ENCODE measurements at regions not wholly inside any gene's neighbourhood (a gene's known extent, or its start where the extent isn't known, plus 50 kb on each side); places are given as distances from the start of the nearest gene placed in this dataset.
"Not testable (repeated sequence)": the region's sequence is repeated elsewhere in the genome, so short reads cannot be mapped to it uniquely, and the experiment has no call there.

DNA sequence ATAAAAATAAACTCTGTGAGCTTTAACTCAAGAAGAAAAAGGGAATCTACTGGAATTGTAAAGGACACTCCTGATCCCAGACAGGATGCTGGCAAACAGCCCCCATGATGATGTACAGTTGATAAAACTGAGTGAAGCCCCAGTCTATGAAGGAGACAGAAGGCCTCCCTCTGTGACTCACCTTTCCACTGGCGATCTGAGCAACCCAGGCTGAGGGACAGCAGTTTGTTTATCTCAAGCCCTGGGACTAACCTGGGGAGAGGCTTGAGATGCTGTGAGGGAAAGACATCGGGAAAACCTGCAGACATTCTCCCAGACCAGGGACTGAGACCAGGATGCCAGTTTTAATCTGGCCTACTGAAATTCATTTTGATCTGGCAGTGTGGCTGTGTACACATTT is 104.5 kb upstream of the CDH2 start:
- DNase-seq (ENCODE audit: low spot score): no peak
- TF ChIP-seq, protein P1, sequence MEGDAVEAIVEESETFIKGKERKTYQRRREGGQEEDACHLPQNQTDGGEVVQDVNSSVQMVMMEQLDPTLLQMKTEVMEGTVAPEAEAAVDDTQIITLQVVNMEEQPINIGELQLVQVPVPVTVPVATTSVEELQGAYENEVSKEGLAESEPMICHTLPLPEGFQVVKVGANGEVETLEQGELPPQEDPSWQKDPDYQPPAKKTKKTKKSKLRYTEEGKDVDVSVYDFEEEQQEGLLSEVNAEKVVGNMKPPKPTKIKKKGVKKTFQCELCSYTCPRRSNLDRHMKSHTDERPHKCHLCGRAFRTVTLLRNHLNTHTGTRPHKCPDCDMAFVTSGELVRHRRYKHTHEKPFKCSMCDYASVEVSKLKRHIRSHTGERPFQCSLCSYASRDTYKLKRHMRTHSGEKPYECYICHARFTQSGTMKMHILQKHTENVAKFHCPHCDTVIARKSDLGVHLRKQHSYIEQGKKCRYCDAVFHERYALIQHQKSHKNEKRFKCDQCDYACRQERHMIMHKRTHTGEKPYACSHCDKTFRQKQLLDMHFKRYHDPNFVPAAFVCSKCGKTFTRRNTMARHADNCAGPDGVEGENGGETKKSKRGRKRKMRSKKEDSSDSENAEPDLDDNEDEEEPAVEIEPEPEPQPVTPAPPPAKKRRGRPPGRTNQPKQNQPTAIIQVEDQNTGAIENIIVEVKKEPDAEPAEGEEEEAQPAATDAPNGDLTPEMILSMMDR (IDR thresholded peaks at IDR 0.05; ENCODE audit: borderline replicate concordance, control extremely low read depth, extremely low read depth, insufficient read depth, missing control alignments): no peak
- in situ Hi-C loops (cut with MboI; ENCODE audit: low sequenced_read_pairs, unreplicated experiment): no loop called here

DNA sequence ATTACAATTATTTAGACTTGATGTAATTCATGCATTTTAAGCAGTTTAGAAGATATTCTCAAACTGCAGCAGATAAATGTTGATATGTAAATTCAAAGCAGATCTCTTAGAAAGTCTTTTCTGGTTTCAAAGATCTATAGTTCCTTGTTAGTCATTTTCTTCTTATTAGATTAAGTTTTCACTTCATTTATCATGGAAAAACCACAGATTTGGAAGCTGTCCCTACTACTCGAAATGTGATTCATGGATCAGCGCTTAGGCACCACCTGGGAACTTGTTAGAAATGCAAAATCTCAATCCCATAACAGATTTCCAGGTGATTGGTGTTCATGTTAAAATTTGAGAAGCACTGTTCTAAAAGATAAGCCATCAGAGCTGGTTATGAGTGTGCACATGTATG is 92.8 kb upstream of the CDH2 start:
- DNase-seq (ENCODE audit: low spot score): no peak
- in situ Hi-C loops (cut with MboI; ENCODE audit: low sequenced_read_pairs, unreplicated experiment): no loop called here
- TF ChIP-seq, protein P1 (IDR thresholded peaks at IDR 0.05; ENCODE audit: borderline replicate concordance, control extremely low read depth, extremely low read depth, insufficient read depth, missing control alignments): no peak

DNA sequence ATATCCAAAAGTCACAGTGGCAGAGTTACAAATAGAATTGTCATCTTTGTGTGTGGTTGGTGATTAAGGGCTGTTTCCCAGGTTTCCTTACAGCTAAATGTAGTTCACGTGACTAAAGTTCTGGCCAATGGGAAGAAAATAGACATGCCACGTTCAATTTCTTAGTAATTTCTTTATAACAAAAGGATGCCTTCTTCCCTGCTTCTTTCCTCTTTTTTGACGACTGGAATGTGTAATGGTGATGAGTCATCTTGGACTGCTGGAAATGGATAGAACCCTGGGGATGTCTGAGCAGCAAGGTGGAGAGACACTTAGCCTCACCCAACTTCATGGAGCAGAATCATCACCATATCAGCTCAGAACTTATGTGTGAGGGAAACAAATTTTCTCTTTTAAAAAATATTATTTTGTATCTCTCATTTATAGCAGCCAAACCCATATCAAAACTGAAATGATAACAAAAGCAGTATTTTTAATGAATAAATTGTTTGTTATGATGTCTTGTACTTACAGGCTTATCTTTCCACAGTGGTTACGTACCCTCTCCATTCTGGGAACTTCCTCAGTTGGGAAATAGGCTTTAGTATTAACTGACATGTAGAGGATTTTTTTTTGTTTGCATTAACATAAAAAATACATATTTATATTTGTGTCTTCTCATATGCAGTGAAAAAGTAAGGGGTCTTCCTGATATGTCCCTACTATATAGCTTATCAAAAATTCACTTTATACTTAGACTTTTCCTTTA is 91.1 kb upstream of the CDH2 start:
- TF ChIP-seq, protein P1 (IDR thresholded peaks at IDR 0.05; ENCODE audit: borderline replicate concordance, control extremely low read depth, extremely low read depth, insufficient read depth, missing control alignments): no peak
- no peak for DNase-seq (ENCODE audit: low spot score)
- in situ Hi-C loops (cut with MboI; ENCODE audit: low sequenced_read_pairs, unreplicated experiment): no loop called here

DNA sequence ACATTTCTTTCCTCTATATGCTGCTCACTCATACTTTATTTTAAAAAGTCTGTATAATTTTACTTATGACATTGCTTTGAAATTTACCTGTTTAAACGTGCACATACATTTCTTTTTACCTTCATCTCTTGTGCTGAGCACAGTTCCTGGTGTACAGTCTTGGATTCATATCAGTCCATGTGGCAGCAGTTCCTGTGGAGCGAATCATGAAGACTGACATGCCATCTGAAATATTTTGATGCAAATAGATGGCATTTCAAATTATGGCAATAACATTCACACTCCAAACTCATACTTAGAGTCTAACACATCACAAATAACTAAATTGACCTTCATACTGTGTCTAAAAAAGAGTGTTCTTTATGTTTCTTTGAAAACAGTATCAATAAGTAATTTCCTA is 90.3 kb upstream of the CDH2 start:
- TF ChIP-seq, protein P1 (IDR thresholded peaks at IDR 0.05; ENCODE audit: borderline replicate concordance, control extremely low read depth, extremely low read depth, insufficient read depth, missing control alignments): no peak
- no peak for DNase-seq (ENCODE audit: low spot score)
- in situ Hi-C loops (cut with MboI; ENCODE audit: low sequenced_read_pairs, unreplicated experiment): no loop called here

DNA sequence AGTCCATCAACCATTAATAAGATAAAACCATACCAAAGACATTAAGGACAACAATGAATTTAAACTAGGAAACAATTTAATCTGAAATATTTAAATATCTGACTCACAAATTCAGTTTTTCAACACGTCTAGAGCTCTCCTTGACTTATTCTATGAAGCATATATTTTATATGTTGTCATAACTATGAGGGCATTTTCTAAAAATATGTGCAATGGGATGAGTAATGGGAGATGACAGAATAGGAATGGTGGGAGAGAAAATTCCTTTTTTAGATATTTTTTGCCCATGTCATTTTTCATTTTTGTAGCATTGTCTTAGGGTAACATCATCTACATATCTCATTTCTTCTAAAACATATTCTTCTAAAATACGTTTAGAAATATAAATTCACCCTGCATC is 79.2 kb upstream of the CDH2 start:
- in situ Hi-C loops (cut with MboI; ENCODE audit: low sequenced_read_pairs, unreplicated experiment): no loop called here
- TF ChIP-seq, protein P1 (IDR thresholded peaks at IDR 0.05; ENCODE audit: borderline replicate concordance, control extremely low read depth, extremely low read depth, insufficient read depth, missing control alignments): no peak
- no peak for DNase-seq (ENCODE audit: low spot score)

DNA sequence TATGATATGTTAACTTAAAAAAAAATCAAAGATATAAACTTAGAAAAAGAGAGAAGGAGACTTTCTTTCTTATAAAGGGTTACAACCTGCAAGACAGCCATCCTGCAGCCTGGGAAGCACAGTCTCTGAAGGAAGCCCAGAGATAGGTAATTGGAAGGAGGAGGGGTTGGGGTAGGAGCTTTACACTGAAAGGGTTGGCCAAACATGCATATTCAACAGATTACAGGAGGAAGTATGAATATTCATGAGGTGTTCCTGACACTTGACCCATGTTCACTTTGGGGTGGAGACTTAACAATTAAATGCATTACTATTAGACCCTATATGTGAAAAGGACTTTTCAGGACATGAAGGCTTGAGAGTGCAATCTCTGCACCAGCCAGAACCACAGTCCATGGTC is 71.7 kb upstream of the CDH2 start:
- DNase-seq (ENCODE audit: low spot score): no peak
- in situ Hi-C loops (cut with MboI; ENCODE audit: low sequenced_read_pairs, unreplicated experiment): no loop called here
- TF ChIP-seq, protein P1 (IDR thresholded peaks at IDR 0.05; ENCODE audit: borderline replicate concordance, control extremely low read depth, extremely low read depth, insufficient read depth, missing control alignments): no peak

DNA sequence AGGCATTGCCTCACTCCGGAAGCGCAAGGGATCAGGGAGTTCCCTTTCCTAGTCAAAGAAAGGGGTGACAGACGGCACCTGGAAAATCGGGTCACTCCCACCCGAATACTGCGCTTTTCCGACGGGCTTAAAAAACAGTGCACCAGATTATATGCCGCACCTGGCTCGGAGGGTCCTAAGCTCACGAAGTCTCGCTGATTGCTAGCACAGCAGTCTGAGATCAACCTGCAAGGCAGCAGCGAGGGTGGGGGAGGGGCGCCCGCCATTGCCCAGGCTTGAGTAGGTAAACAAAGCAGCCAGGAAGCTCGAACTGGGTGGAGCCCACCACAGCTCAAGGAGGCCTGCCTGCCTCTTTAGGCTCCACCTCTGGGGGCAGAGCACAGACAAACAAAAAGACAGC is 63.7 kb upstream of the CDH2 start:
- DNase-seq (ENCODE audit: low spot score); in situ Hi-C loops (cut with MboI; ENCODE audit: low sequenced_read_pairs, unreplicated experiment): not testable (repeated sequence)
